ENCODE measurements at regions not wholly inside any gene's neighbourhood (a gene's known extent, or its start where the extent isn't known, plus 50 kb on each side); places are given as distances from the start of the nearest gene placed in this dataset.

DNA sequence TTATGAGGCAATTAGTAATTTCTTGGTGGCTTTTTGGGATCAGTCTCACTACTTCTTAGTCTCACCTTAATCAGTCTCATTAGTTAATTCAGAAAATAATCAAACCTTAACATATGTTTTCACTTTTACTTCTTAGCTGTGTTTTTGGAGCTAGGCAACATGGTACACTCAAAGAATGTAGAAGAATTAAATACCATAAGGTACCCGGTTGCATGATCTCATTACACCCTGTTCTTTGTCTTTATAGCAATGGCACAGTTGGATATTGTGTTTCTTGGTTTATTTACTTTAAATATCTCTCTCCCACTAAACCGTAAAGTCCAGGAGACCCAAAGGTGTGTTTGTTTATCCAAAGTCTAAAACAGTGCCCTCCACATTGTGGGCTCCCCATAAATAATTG, 132.3 kb downstream of the TNFSF18 start:
- Histone ChIP-seq H3K79me2 (ENCODE audit: control insufficient read depth in 1 of 2, insufficient read depth in 2 of 2, low read length in 2 of 2) (no peaks in the 10 kb centered on the region), H3K4ac (replicated peaks; ENCODE audit: insufficient read length, low read depth, low read length) (no peak overlapping the region), H2BK5ac (ENCODE audit: low read depth, low read length) (no peak overlapping the region), H3K27ac (ENCODE audit: low read depth, low read length) (no peak overlapping the region), H2BK15ac (ENCODE audit: low read length) (no peak overlapping the region), H3K14ac (ENCODE audit: insufficient read length) (no peak overlapping the region), H3K4me2 (ENCODE audit: insufficient read depth in 1 of 2, low read depth in 2 of 2, low read length in 2 of 2) (no peak overlapping the region), H3K18ac (ENCODE audit: extremely low read depth, low read length) (no peak overlapping the region), H2AFZ (ENCODE audit: low read length) (no peak overlapping the region), H3K27me3 (replicated peaks in 1 of 4; ENCODE audit: control insufficient read depth in 3 of 4, extremely low read depth in 1 of 4, insufficient read depth in 3 of 4, low read length in 3 of 4) (no peaks in the 10 kb centered on the region), H4K91ac (replicated peaks; ENCODE audit: insufficient read length, low read length) (no peak overlapping the region), H3K4me3 (ENCODE audit: extremely low read depth in 1 of 4, insufficient read depth in 2 of 4, low read depth in 3 of 4, low read length in 4 of 4) (no peak overlapping the region), H3K23me2 (ENCODE audit: low read depth, low read length) (no peaks in the 10 kb centered on the region), H3K9ac (replicated peaks in 1 of 4; ENCODE audit: extremely low read depth in 1 of 4, low read depth in 3 of 4, low read length in 3 of 4) (no peak overlapping the region), H3K36me3 (ENCODE audit: control insufficient read depth in 2 of 4, insufficient read depth in 4 of 4, low read length in 3 of 4) (no peaks in the 10 kb centered on the region), H2AK5ac (ENCODE audit: low read depth, low read length) (no peak overlapping the region), H3K56ac (replicated peaks; ENCODE audit: insufficient read length, low read depth, low read length) (no peak overlapping the region), H2BK120ac (replicated peaks; ENCODE audit: low read depth, low read length) (no peak overlapping the region), H4K5ac (ENCODE audit: insufficient read length, low read depth, low read length) (no peak overlapping the region), H2BK20ac (ENCODE audit: low read length) (no peak overlapping the region), H3K23ac (ENCODE audit: insufficient read length) (no peak overlapping the region), H2BK12ac (ENCODE audit: low read depth, low read length) (no peak overlapping the region), H4K8ac (ENCODE audit: extremely low read depth, insufficient read depth, low read length) (no peak overlapping the region), H4K20me1 (replicated peaks in 1 of 2; ENCODE audit: control insufficient read depth in 1 of 2, insufficient read depth in 2 of 2, low read length in 2 of 2) (no peaks in the 10 kb centered on the region), H3K79me1 (ENCODE audit: low read depth, low read length) (no peaks in the 10 kb centered on the region), H3K9me3 (ENCODE audit: insufficient read depth in 2 of 2, low read depth in 1 of 2, low read length in 1 of 2) (no peaks in the 10 kb centered on the region), H3K4me1 (replicated peaks in 1 of 4; ENCODE audit: control insufficient read depth in 3 of 4, insufficient read depth in 4 of 4, low read length in 3 of 4) (no peaks in the 10 kb centered on the region; a peak in 1 of 7 replicates)
- TF ChIP-seq EZH2 (IDR thresholded peaks at IDR 0.05; ENCODE audit: low read depth, low read length, severe bottlenecking) (no peak), POU5F1 (IDR thresholded peaks at IDR 0.05; ENCODE audit: low read depth, low read length) (no peak), POLR2A (IDR thresholded peaks at IDR 0.05; ENCODE audit: control extremely low read depth in 1 of 2, low read depth in 2 of 2, low read length in 2 of 2) (no peak), EGR1 (IDR thresholded peaks at IDR 0.05; ENCODE audit: borderline replicate concordance, low read depth, low read length) (no peak), SIX5 (IDR thresholded peaks at IDR 0.05; ENCODE audit: low read depth, low read length) (no peak), RFX5 (IDR thresholded peaks at IDR 0.05; ENCODE audit: borderline replicate concordance, low read depth, low read length) (no peak), CBX5 (IDR thresholded peaks at IDR 0.05; ENCODE audit: low read depth, low read length) (no peak), HDAC6 (IDR thresholded peaks at IDR 0.05; ENCODE audit: low read depth, low read length) (no peak), CHD1 (IDR thresholded peaks at IDR 0.05; ENCODE audit: low read depth, low read length) (no peak), CTBP2 (IDR thresholded peaks at IDR 0.05; ENCODE audit: borderline replicate concordance, insufficient read depth, insufficient read length, low read length) (no peak), CREB1 (IDR thresholded peaks at IDR 0.05) (no peak)
- TF ChIP-seq, protein P1, sequence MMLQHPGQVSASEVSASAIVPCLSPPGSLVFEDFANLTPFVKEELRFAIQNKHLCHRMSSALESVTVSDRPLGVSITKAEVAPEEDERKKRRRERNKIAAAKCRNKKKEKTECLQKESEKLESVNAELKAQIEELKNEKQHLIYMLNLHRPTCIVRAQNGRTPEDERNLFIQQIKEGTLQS (IDR thresholded peaks at IDR 0.05; ENCODE audit: insufficient read depth, low read depth, low read length) = no peak
- POLR2A ChIA-PET (ENCODE audit: partially characterized antibody) = no interaction called here
- CTCF ChIA-PET (ENCODE audit: partially characterized antibody) = no interaction called here
- no peak for DNase-seq (ENCODE audit: low read depth in 1 of 2, low spot score in 2 of 2)
- no peak for FAIRE-seq
- 87% methylated on average over 2 of the region's 2 CpGs; no CpG with 5 or more reads in 1 of the 2 experiments for WGBS, 2 experiments (ENCODE audit: extremely low coverage in 1 of 2, insufficient coverage in 1 of 2, insufficient read length in 1 of 2, insufficient replicate concordance in 2 of 2, low coverage in 1 of 2, low lambda C conversion rate in 2 of 2, missing lambda C conversion rate in 1 of 2)

All from H1 (cell line).